Bronchial epithelial cell (primary cell): ENCODE measurements at regions not wholly inside any gene's neighbourhood (a gene's known extent, or its start where the extent isn't known, plus 50 kb on each side); places are given as distances from the start of the nearest gene placed in this dataset.
A peak's percentile ranks its signal among the peaks of the same experiment; 100 is the strongest.

Experiments used
- DNase-seq: peaks from one replicate; pipeline ENCODE4 v3.0.0-alpha.2; 2010; ENCODE audit warnings: low read depth
- FAIRE-seq: peaks from 2 replicates; lab custom pipeline; 2011; peaks lifted over from hg19 to GRCh38; lab: Jason Lieb, UNC
- H3K27me3 ChIP-seq: 2 replicates; pipeline ENCODE4 v1.5.1; 2011; ENCODE audit warnings: low read length; ENCODE audit not compliant: control insufficient read depth, insufficient read depth
- H3K36me3 ChIP-seq: 2 replicates; pipeline ENCODE4 v1.5.1; 2011; ENCODE audit warnings: low read length; ENCODE audit not compliant: control insufficient read depth, insufficient read depth
- H3K4me3 ChIP-seq: 2 replicates; pipeline ENCODE4 v1.5.1; 2011; ENCODE audit warnings: mild to moderate bottlenecking, low read depth, low read length, control low read depth
- CTCF ChIP-seq: IDR thresholded peaks from 2 replicates; pipeline ENCODE4 v1.5.1; 2011; ENCODE audit warnings: mild to moderate bottlenecking, moderate library complexity, low read length, control low read depth, inconsistent platforms; ENCODE audit not compliant: insufficient read depth, severe bottlenecking

DNA sequence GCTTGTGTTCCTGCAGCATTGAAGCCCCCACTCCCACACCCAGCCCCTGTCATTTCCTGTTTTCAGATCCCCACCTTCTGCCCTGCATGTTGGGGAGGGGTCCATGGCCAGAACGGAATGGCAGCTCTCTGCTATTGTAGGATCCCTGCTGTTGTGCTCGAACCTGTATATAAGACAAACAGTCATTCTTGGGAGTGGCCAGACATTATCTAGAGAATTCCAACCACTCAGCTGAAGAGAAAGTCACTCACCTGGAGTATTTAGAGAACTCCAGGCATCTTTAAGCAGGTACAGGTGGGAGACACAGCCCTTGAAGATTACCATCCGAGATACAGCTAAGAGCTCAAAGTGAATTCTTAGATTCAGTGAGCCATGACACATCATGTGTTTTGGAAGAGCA lies 96.1 kb downstream of the C9orf152 start:
- no peak for TF ChIP-seq CTCF
- DNase-seq (no peak), FAIRE-seq (no peak)
- Histone ChIP-seq H3K4me3 (no peak overlapping the region), H3K27me3 (no peaks in the 10 kb centered on the region), H3K36me3 (no peaks in the 10 kb centered on the region)

DNA sequence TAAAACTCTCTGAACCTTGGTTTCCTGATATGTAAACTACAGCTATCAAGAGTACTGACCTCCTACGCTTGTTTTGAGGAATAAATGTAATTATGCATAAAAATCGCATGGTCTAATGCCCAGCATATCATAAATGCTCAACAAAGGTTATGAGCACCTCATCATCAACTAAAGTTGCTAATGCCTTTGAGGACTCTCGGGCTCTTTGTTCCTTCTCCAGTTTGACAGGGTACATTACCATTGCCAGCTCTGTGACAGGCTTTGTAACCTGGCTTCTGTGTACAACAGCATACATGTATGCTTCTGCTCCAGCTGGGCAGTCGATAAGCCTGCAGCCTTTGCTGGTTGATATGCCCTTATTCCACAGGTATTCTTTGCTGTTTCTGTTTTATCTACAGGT lies 95.2 kb downstream of the C9orf152 start:
- no peak for DNase-seq
- FAIRE-seq: no peak
- no peak for TF ChIP-seq CTCF
- Histone ChIP-seq H3K36me3 (no peaks in the 10 kb centered on the region), H3K4me3 (no peak overlapping the region), H3K27me3 (no peaks in the 10 kb centered on the region)

GRCh38 chr9:110114086-110114858 lies 93.7 kb downstream of the C9orf152 start:
- no peak for FAIRE-seq

DNA sequence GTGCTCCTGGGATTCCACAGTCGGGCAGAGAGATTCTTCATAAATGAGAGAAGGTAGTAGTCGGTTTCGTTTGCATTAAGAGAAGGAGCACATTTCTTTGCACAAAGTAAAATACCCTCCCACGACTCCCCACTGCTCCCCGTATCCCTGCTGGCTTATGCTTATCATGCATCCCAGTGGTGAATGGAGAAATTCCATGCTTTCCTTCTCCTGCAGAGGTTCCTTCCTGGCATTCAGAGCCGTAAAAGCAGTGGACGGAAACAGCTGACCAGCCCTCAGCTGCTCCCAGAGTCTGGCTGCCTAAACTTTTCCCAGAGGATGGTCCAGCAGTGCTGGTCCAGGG lies 93.1 kb downstream of the C9orf152 start:
- DNase-seq (no peak), FAIRE-seq (no peak)
- no peak for TF ChIP-seq CTCF
- Histone ChIP-seq H3K4me3 (no peak overlapping the region), H3K36me3 (no peaks in the 10 kb centered on the region), H3K27me3 (no peaks in the 10 kb centered on the region)

More at GRCh38 chr9:110114086-110114858, 93.7 kb downstream of the C9orf152 start:
- Histone ChIP-seq H3K4me3 (no peak overlapping the region), H3K36me3 (no peaks in the 10 kb centered on the region), H3K27me3 (no peaks in the 10 kb centered on the region)
- TF ChIP-seq CTCF: no peak
- peak; percentile 46 for DNase-seq

DNA sequence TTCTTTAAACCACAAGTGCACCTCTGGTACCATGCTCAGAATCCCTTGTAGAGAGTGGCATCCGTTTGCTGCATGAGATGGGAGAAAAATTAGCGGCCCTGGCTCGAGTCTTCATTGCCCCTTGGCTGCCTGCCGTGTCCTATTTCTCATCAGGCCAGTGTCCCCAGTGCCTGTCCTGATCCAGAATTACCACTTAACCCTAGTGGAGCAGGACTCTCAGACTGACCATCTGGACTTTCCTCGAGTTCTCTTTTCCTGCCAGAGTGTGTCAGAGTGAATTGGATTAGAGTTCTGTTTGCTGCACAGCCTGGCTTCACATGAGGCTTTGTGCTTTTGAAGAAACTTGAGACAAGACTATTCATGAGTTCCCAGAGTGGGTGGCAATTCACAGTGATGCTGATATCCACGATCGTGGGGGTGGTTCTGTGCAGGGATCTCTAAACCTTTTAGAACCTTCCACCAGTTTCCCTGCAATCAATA lies 92.6 kb downstream of the C9orf152 start:
- DNase-seq: no peak
- TF ChIP-seq CTCF: no peak
- no peak for FAIRE-seq
- Histone ChIP-seq H3K36me3 (no peaks in the 10 kb centered on the region), H3K4me3 (no peak overlapping the region), H3K27me3 (no peaks in the 10 kb centered on the region)
